ENCODE measurements at regions not wholly inside any gene's neighbourhood (a gene's known extent, or its start where the extent isn't known, plus 50 kb on each side); places are given as distances from the start of the nearest gene placed in this dataset.

GRCh38 chr4:152187693-152188092, 348.2 kb downstream of the FBXW7 start:
- TF ChIP-seq CTCF (conservative IDR thresholded peaks at IDR 0.05; ENCODE audit: low read length): no peak
- no peak for TF ChIP-seq EZH2phosphoT487 (IDR thresholded peaks at IDR 0.05; ENCODE audit: borderline replicate concordance, low read depth, low read length)

Measured in OCI-LY7 (cell line).